ENCODE measurements at regions not wholly inside any gene's neighbourhood (a gene's known extent, or its start where the extent isn't known, plus 50 kb on each side); places are given as distances from the start of the nearest gene placed in this dataset.
"Not testable (repeated sequence)": the region's sequence is repeated elsewhere in the genome, so short reads cannot be mapped to it uniquely, and the experiment has no call there.

GRCh38 chr9:102435427-102435826 is 559.7 kb upstream of the CYLC2 start:
- Mint-ChIP-seq H3K4me3 (no peak overlapping the region), H3K27ac (no peak overlapping the region), H3K36me3 (ENCODE audit: low read depth) (no peaks in the 10 kb centered on the region), H3K4me1 (ENCODE audit: low read depth) (no peaks in the 10 kb centered on the region), H3K27me3 (no peaks in the 10 kb centered on the region), H3K9me3 (peaks cover 3% of the 10 kb centered on the region)
- ATAC-seq: no peak
- ChIA-PET CTCF (no interaction called here), POLR2A (no interaction called here)
- intact Hi-C loops (cut with micrococcal nuclease): no loop called here
- no peak for TF ChIP-seq CTCF (IDR thresholded peaks at IDR 0.05)
- no peak for DNase-seq

GRCh38 chr9:102434545-102434944 is 560.6 kb upstream of the CYLC2 start:
- Mint-ChIP-seq H3K27ac (no peak overlapping the region), H3K9me3 (peaks cover 5% of the 10 kb centered on the region), H3K4me1 (ENCODE audit: low read depth) (no peaks in the 10 kb centered on the region), H3K27me3 (no peaks in the 10 kb centered on the region), H3K4me3 (no peak overlapping the region), H3K36me3 (ENCODE audit: low read depth) (no peaks in the 10 kb centered on the region)
- no peak for DNase-seq
- intact Hi-C loops (cut with micrococcal nuclease): no loop called here
- no peak for TF ChIP-seq CTCF (IDR thresholded peaks at IDR 0.05)
- CTCF ChIA-PET: interaction anchor here (1.6 kb wide), 1 partner anchor 9 kb away, joined by 3 read pairs; no protein-coding TSS in a partner anchor
- ATAC-seq: no peak
- POLR2A ChIA-PET: no interaction called here

GRCh38 chr9:102428305-102428704 is 566.8 kb upstream of the CYLC2 start:
- DNase-seq (no peak), ATAC-seq (no peak)
- Mint-ChIP-seq H3K9me3 (peaks cover 4% of the 10 kb centered on the region), H3K36me3 (ENCODE audit: low read depth) (no peaks in the 10 kb centered on the region), H3K27me3 (no peaks in the 10 kb centered on the region), H3K4me1 (ENCODE audit: low read depth) (no peaks in the 10 kb centered on the region), H3K4me3 (no peak overlapping the region), H3K27ac (no peak overlapping the region)
- CTCF ChIA-PET: no interaction called here
- intact Hi-C loops (cut with micrococcal nuclease): no loop called here
- TF ChIP-seq CTCF (IDR thresholded peaks at IDR 0.05): no peak
- POLR2A ChIA-PET: no interaction called here

- peaks cover 23% of the 10 kb centered on the region for H3K9me3 Mint-ChIP-seq
- H3K4me3 Mint-ChIP-seq; H3K4me1 Mint-ChIP-seq (ENCODE audit: low read depth); CTCF ChIA-PET; intact Hi-C loops (cut with micrococcal nuclease); H3K27ac Mint-ChIP-seq; H3K27me3 Mint-ChIP-seq; POLR2A ChIA-PET; H3K36me3 Mint-ChIP-seq (ENCODE audit: low read depth); ATAC-seq; DNase-seq: not testable (repeated sequence)
Measured at GRCh38 chr9:102416251-102416650, 578.9 kb upstream of the CYLC2 start.

- Mint-ChIP-seq H3K9me3 (peaks cover 6% of the 10 kb centered on the region), H3K4me1 (ENCODE audit: low read depth) (no peaks in the 10 kb centered on the region), H3K36me3 (ENCODE audit: low read depth) (no peaks in the 10 kb centered on the region), H3K27ac (no peak overlapping the region), H3K4me3 (no peak overlapping the region), H3K27me3 (no peaks in the 10 kb centered on the region)
- no peak for TF ChIP-seq CTCF (IDR thresholded peaks at IDR 0.05)
- intact Hi-C loops (cut with micrococcal nuclease): no loop called here
- ChIA-PET POLR2A (no interaction called here), CTCF (no interaction called here)
- ATAC-seq: no peak
- DNase-seq: no peak
Measured at GRCh38 chr9:102405218-102405867, 589.8 kb upstream of the CYLC2 start.

GRCh38 chr9:102403514-102403913 is 591.6 kb upstream of the CYLC2 start:
- intact Hi-C loops (cut with micrococcal nuclease): no loop called here
- no peaks in the 10 kb centered on the region for H3K27me3 Mint-ChIP-seq
- no peak for TF ChIP-seq CTCF (IDR thresholded peaks at IDR 0.05)
- CTCF ChIA-PET: no interaction called here
- no peaks in the 10 kb centered on the region for H3K4me1 Mint-ChIP-seq (ENCODE audit: low read depth)
- DNase-seq (no peak), ATAC-seq (no peak)
- no peak overlapping the region for H3K27ac Mint-ChIP-seq
- no peak overlapping the region for H3K4me3 Mint-ChIP-seq
- H3K36me3 Mint-ChIP-seq (ENCODE audit: low read depth): no peaks in the 10 kb centered on the region
- H3K9me3 Mint-ChIP-seq: peaks cover 10% of the 10 kb centered on the region
- POLR2A ChIA-PET: no interaction called here

Data from activated CD8-positive, alpha-beta T cell treated with anti-CD3 and anti-CD28 coated beads for 36 hours (primary cell).